Right atrium auricular region (tissue), 2 donors: ENCODE measurements at regions not wholly inside any gene's neighbourhood (a gene's known extent, or its start where the extent isn't known, plus 50 kb on each side); places are given as distances from the start of the nearest gene placed in this dataset.

Source experiments
- DNase-seq: peaks from one replicate; pipeline ENCODE4 v3.0.0-alpha.2; 2019; ENCODE audit warnings: low spot score
- H3K27ac ChIP-seq, 2 donors: fragments of 200-600 bp; sonication (generic); 1 replicate in 1 of 2; 2 replicates in 1 of 2; pipeline ENCODE4 v1.5.1; 2016 to 2019
- H3K27me3 ChIP-seq, 2 donors: fragments of 200-600 bp; sonication (generic); one replicate each; pipeline versions ENCODE4 v1.5.1 to v1.6.0; 2017 to 2019
- H3K36me3 ChIP-seq: fragments of 200-600 bp; sonication (generic); one replicate; pipeline ENCODE4 v1.5.1; 2016
- H3K4me1 ChIP-seq, 2 donors: fragments of 200-600 bp; sonication (generic); one replicate each; pipeline versions ENCODE4 v1.5.1 to v1.6.0; 2017 to 2019
- H3K4me3 ChIP-seq, 2 donors: fragments of 200-600 bp; sonication (generic); 1 replicate in 1 of 2; 2 replicates in 1 of 2; pipeline ENCODE4 v1.5.1; 2017 to 2019; ENCODE audit warnings: mild to moderate bottlenecking in 1 of 2, moderate library complexity in 1 of 2
- H3K9me3 ChIP-seq, 2 donors: fragments of 200-600 bp; sonication (generic); one replicate each; pipeline ENCODE4 v1.5.1; 2019
- CTCF ChIP-seq, 2 donors: fragments of 200-600 bp; sonication (generic); IDR thresholded peaks; one replicate each; pipeline ENCODE4 v1.5.1; 2019; ENCODE audit warnings: antibody characterized with exemption in 2 of 2

GRCh38 chr4:29805245-29805644, 914.9 kb upstream of the PCDH7 start:
- Histone ChIP-seq H3K27ac (no peak overlapping the region), H3K36me3 (no peaks in the 10 kb centered on the region), H3K9me3 (no peaks in the 10 kb centered on the region), H3K4me1 (no peaks in the 10 kb centered on the region), H3K27me3 (no peaks in the 10 kb centered on the region), H3K4me3 (no peak overlapping the region)
- no peak for DNase-seq
- no peak for TF ChIP-seq CTCF (IDR thresholded peaks at IDR 0.05)

- TF ChIP-seq CTCF (IDR thresholded peaks at IDR 0.05), result no peak
- no peak overlapping the region for H3K4me3 ChIP-seq
- H3K36me3 ChIP-seq, result no peaks in the 10 kb centered on the region
- no peaks in the 10 kb centered on the region for H3K27me3 ChIP-seq
- no peak for DNase-seq
- no peak overlapping the region for H3K27ac ChIP-seq
- H3K4me1 ChIP-seq, result no peaks in the 10 kb centered on the region
- H3K9me3 ChIP-seq, result no peaks in the 10 kb centered on the region
Observed at GRCh38 chr4:29805916-29806480, 914.2 kb upstream of the PCDH7 start.

GRCh38 chr4:29817961-29818360, 902.2 kb upstream of the PCDH7 start:
- Histone ChIP-seq H3K27ac (no peak overlapping the region), H3K9me3 (no peaks in the 10 kb centered on the region), H3K27me3 (no peaks in the 10 kb centered on the region), H3K4me1 (no peaks in the 10 kb centered on the region), H3K36me3 (no peaks in the 10 kb centered on the region), H3K4me3 (no peak overlapping the region)
- TF ChIP-seq CTCF (IDR thresholded peaks at IDR 0.05), result no peak
- DNase-seq, result no peak

- no peak overlapping the region for H3K4me3 ChIP-seq
- no peaks in the 10 kb centered on the region for H3K4me1 ChIP-seq
- no peaks in the 10 kb centered on the region for H3K36me3 ChIP-seq
- no peak overlapping the region for H3K27ac ChIP-seq
- H3K27me3 ChIP-seq, result no peaks in the 10 kb centered on the region
- peaks cover 0 to 5% of the 10 kb centered on the region in 2 donors for H3K9me3 ChIP-seq
- TF ChIP-seq CTCF (IDR thresholded peaks at IDR 0.05), result no peak
- no peak for DNase-seq
Observed at GRCh38 chr4:29829067-29829466, 891.1 kb upstream of the PCDH7 start.

GRCh38 chr4:29852537-29852936, 867.6 kb upstream of the PCDH7 start:
- H3K27ac ChIP-seq, result no peak overlapping the region
- H3K27me3 ChIP-seq, result no peaks in the 10 kb centered on the region
- no peak for TF ChIP-seq CTCF (IDR thresholded peaks at IDR 0.05)
- no peaks in the 10 kb centered on the region for H3K36me3 ChIP-seq
- H3K9me3 ChIP-seq, result no peaks in the 10 kb centered on the region
- H3K4me3 ChIP-seq, result no peak overlapping the region
- no peaks in the 10 kb centered on the region for H3K4me1 ChIP-seq
- DNase-seq, result no peak

- H3K9me3 ChIP-seq, result no peaks in the 10 kb centered on the region
- DNase-seq, result no peak
- TF ChIP-seq CTCF (IDR thresholded peaks at IDR 0.05), result no peak
Observed at GRCh38 chr4:29853833-29854232, 866.3 kb upstream of the PCDH7 start.

More at GRCh38 chr4:29853833-29854232, 866.3 kb upstream of the PCDH7 start:
- Histone ChIP-seq H3K4me1 (no peaks in the 10 kb centered on the region), H3K4me3 (no peak overlapping the region), H3K27me3 (no peaks in the 10 kb centered on the region), H3K27ac (no peak overlapping the region), H3K36me3 (no peaks in the 10 kb centered on the region)
